Naive thymus-derived CD4-positive, alpha-beta T cell (primary cell): ENCODE measurements at regions not wholly inside any gene's neighbourhood (a gene's known extent, or its start where the extent isn't known, plus 50 kb on each side); places are given as distances from the start of the nearest gene placed in this dataset.

ENCODE experiments used
- ATAC-seq: fragments of 150-1000 bp; cut with Tn5 transposase; 2 replicates; pipeline ENCODE4 v1.10.0; 2021; ENCODE audit warnings: mild to moderate bottlenecking, moderate library complexity
- CTCF ChIA-PET: fragments of 350-600 bp; sonication (Branson Sonifier 250); formaldehyde crosslinking; loops from one replicate; lab custom pipeline; 2021; ENCODE audit warnings: antibody characterized with exemption; lab: Charles Lee
- POLR2A ChIA-PET: fragments of 350-600 bp; sonication (Branson Sonifier 250); formaldehyde crosslinking; loops from one replicate; lab custom pipeline; 2021; ENCODE audit warnings: antibody characterized with exemption, inconsistent platforms; lab: Charles Lee
- DNase-seq, 9 donors: peaks; one replicate each; pipeline versions ENCODE4 v3.0.0 to v3.0.0-alpha.2; 2020 to 2022; ENCODE audit warnings: mixed read lengths in 1 of 9
- H3K27ac ChIP-seq: one replicate; pipeline ENCODE4 v1.7.0; 2013; ENCODE audit warnings: mild to moderate bottlenecking, low read depth, low read length, moderate library complexity
- H3K27me3 ChIP-seq, 2 donors: one replicate each; pipeline ENCODE4 v1.7.0; 2013; ENCODE audit warnings: low read length in 2 of 2, mild to moderate bottlenecking in 2 of 2, moderate library complexity in 2 of 2; ENCODE audit not compliant: control insufficient read depth in 2 of 2, insufficient read depth in 2 of 2
- H3K36me3 ChIP-seq, 3 experiments: 1 replicate in 2 of 3; 2 replicates in 1 of 3; pipeline ENCODE4 v1.7.0; 2013; ENCODE audit warnings: low read length in 3 of 3, mild to moderate bottlenecking in 3 of 3, moderate library complexity in 1 of 3; ENCODE audit not compliant: insufficient read depth in 3 of 3, control insufficient read depth in 2 of 3
- H3K4me1 ChIP-seq, 2 donors: one replicate each; pipeline ENCODE4 v1.7.0; 2013; ENCODE audit warnings: low read length in 2 of 2, mild to moderate bottlenecking in 2 of 2, moderate library complexity in 1 of 2; ENCODE audit not compliant: control insufficient read depth in 2 of 2, insufficient read depth in 2 of 2
- H3K4me3 ChIP-seq: 2 replicates; pipeline ENCODE4 v1.7.0; 2013; ENCODE audit warnings: mild to moderate bottlenecking, low read length
- H3K9me3 ChIP-seq, 3 experiments: 1 replicate in 2 of 3; 2 replicates in 1 of 3; pipeline ENCODE4 v1.7.0; 2013; ENCODE audit warnings: low read length in 3 of 3; ENCODE audit not compliant: control insufficient read depth in 2 of 3
- H3K27ac Mint-ChIP-seq, 9 donors: one replicate each; pipeline ENCODE4 v1.8.0; 2020 to 2022; ENCODE audit warnings: mixed read lengths in 9 of 9, mild to moderate bottlenecking in 8 of 9, moderate library complexity in 5 of 9, inconsistent platforms in 2 of 9
- H3K27me3 Mint-ChIP-seq, 5 donors: one replicate each; pipeline ENCODE4 v1.8.0; 2021 to 2022; ENCODE audit warnings: mixed read lengths in 5 of 5, mild to moderate bottlenecking in 1 of 5
- H3K36me3 Mint-ChIP-seq, 5 donors: one replicate each; pipeline ENCODE4 v1.8.0; 2020 to 2022; ENCODE audit warnings: mixed read lengths in 5 of 5, mild to moderate bottlenecking in 3 of 5, inconsistent platforms in 1 of 5
- H3K4me1 Mint-ChIP-seq, 7 donors: one replicate each; pipeline ENCODE4 v1.8.0; 2020 to 2022; ENCODE audit warnings: mixed read lengths in 7 of 7, mild to moderate bottlenecking in 3 of 7, inconsistent platforms in 1 of 7
- H3K4me3 Mint-ChIP-seq, 10 donors: one replicate each; pipeline ENCODE4 v1.8.0; 2020 to 2022; ENCODE audit warnings: mild to moderate bottlenecking in 10 of 10, mixed read lengths in 10 of 10, moderate library complexity in 6 of 10, inconsistent platforms in 2 of 10
- H3K9me3 Mint-ChIP-seq, 11 donors: one replicate each; pipeline ENCODE4 v1.8.0; 2020 to 2022; ENCODE audit warnings: mixed read lengths in 11 of 11, mild to moderate bottlenecking in 4 of 11, inconsistent platforms in 1 of 11, moderate library complexity in 1 of 11
- intact Hi-C, 2 donors: fragments of 100-400 bp; cut with micrococcal nuclease; formaldehyde crosslinking; loops; one replicate each; pipeline ENCODE4 v1.15.1; 2023

- ChIA-PET CTCF (no interaction called here), POLR2A (no interaction called here)
- H3K9me3 Mint-ChIP-seq = peaks cover 0 to 5% (median 0%) of the 10 kb centered on the region in 11 donors
- Histone ChIP-seq H3K36me3 (no peaks in the 10 kb centered on the region), H3K27me3 (no peaks in the 10 kb centered on the region), H3K4me1 (no peaks in the 10 kb centered on the region), H3K4me3 (no peak overlapping the region), H3K9me3 (no peaks in the 10 kb centered on the region), H3K27ac (no peak overlapping the region)
- DNase-seq = no peak
- no peak overlapping the region for H3K27ac Mint-ChIP-seq
- intact Hi-C loops = no loop called here
- no peak for ATAC-seq
- no peak overlapping the region for H3K4me3 Mint-ChIP-seq
- H3K27me3 Mint-ChIP-seq = no peaks in the 10 kb centered on the region
- no peaks in the 10 kb centered on the region for H3K36me3 Mint-ChIP-seq
- no peaks in the 10 kb centered on the region for H3K4me1 Mint-ChIP-seq
Measured at GRCh38 chr2:146748046-146748445, 1096.8 kb upstream of the ACVR2A start.

GRCh38 chr2:146741260-146741659, 1103.6 kb upstream of the ACVR2A start:
- Histone ChIP-seq H3K36me3 (no peaks in the 10 kb centered on the region), H3K4me1 (no peaks in the 10 kb centered on the region), H3K4me3 (no peak overlapping the region), H3K27ac (no peak overlapping the region), H3K9me3 (no peaks in the 10 kb centered on the region), H3K27me3 (no peaks in the 10 kb centered on the region)
- DNase-seq (no peak), ATAC-seq (no peak)
- Mint-ChIP-seq H3K9me3 (peaks cover 0 to 1% (median 0%) of the 10 kb centered on the region in 11 donors), H3K36me3 (no peaks in the 10 kb centered on the region), H3K27me3 (no peaks in the 10 kb centered on the region), H3K4me1 (no peaks in the 10 kb centered on the region), H3K4me3 (no peak overlapping the region), H3K27ac (no peak overlapping the region)
- intact Hi-C loops = no loop called here
- CTCF ChIA-PET = no interaction called here
- POLR2A ChIA-PET = no interaction called here

DNA sequence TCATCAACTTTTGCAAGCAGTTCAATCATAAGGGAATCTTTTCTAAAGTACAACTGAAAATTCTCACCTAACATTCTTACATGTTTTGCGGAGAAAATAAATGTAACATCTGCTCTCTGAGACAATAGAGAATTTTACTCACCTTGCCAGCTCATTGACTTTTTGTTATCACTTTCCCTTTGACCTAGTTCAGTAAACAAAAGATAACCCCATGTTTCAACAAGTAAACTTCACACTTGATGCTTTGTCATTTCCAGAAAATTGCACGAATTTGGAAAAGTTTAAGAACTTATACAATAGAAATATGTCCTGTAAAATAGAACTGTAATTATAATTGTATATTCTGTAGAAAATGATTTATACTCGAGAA, 1110.0 kb upstream of the ACVR2A start:
- Mint-ChIP-seq H3K36me3 (no peaks in the 10 kb centered on the region), H3K27me3 (no peaks in the 10 kb centered on the region), H3K4me1 (no peaks in the 10 kb centered on the region), H3K27ac (no peak overlapping the region), H3K9me3 (peaks cover 0 to 1% (median 0%) of the 10 kb centered on the region in 11 donors), H3K4me3 (no peak overlapping the region)
- H3K4me3 ChIP-seq = no peak overlapping the region
- no peaks in the 10 kb centered on the region for H3K27me3 ChIP-seq
- H3K4me1 ChIP-seq = no peaks in the 10 kb centered on the region
- ChIA-PET POLR2A (no interaction called here), CTCF (no interaction called here)
- no peaks in the 10 kb centered on the region for H3K9me3 ChIP-seq
- intact Hi-C loops = no loop called here
- ATAC-seq = no peak
- no peaks in the 10 kb centered on the region for H3K36me3 ChIP-seq
- H3K27ac ChIP-seq = no peak overlapping the region
- DNase-seq = no peak

DNA sequence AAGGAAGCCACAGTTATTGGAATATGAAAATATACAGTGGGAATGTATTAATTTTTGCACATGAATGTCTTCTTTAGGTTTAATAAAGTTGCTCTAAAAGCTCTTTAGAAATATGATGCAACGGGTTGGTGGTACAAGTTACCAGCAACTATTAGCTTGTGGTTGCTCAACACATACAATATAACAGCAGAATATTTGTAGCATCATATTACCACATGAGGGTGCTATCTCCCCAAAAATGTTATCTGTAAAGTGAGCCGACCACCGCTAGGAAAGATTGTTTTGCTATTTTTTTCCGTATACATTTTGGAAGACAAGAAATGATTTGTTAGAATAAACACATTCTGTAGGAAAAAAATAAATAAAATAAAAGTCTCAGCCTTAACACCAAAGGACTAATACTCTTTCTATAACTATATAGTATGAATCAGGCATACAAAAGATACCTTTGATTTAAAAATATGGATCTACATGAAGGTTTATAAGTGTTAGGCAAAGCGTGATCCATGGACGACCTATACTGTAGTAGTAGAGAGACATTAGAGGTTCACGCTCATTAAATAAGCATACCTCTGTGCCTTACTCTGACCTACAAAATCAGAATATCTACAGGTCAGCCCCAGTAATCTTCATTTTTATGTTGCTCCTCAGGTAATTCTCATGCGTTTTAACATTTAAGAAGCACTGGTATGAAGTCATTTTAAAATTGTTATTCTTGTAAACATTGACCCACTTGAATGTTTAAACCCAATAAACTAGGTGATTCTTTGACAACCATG, 1110.6 kb upstream of the ACVR2A start:
- no peak for ATAC-seq
- Mint-ChIP-seq H3K4me3 (no peak overlapping the region), H3K36me3 (no peaks in the 10 kb centered on the region), H3K27ac (no peak overlapping the region), H3K9me3 (peaks cover 0 to 1% (median 0%) of the 10 kb centered on the region in 11 donors), H3K27me3 (no peaks in the 10 kb centered on the region), H3K4me1 (no peaks in the 10 kb centered on the region)
- CTCF ChIA-PET = no interaction called here
- Histone ChIP-seq H3K27ac (no peak overlapping the region), H3K4me3 (no peak overlapping the region), H3K27me3 (no peaks in the 10 kb centered on the region), H3K4me1 (no peaks in the 10 kb centered on the region), H3K36me3 (no peaks in the 10 kb centered on the region), H3K9me3 (no peaks in the 10 kb centered on the region)
- intact Hi-C loops = no loop called here
- DNase-seq = no peak
- POLR2A ChIA-PET = no interaction called here

DNA sequence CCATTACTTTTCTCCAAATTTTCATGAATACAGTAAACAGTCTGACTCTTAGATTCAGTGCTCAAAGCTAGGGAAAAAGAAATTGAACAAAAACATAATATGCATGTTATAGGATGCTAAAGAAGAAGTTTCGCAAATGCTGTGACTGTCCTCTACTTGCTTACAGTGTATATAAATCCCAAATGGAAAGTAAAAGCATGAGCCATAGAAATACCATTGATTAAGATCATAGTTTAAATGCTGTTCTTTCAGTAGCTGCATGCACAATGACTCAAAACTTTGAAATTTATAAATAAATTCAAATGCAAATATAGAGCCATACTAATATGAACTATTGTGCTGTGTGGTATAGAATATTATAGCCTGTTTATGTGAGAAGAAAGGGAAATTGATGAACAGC, 1113.9 kb upstream of the ACVR2A start:
- Mint-ChIP-seq H3K27ac (no peak overlapping the region), H3K9me3 (no peaks in the 10 kb centered on the region), H3K4me1 (peaks cover 0 to 2% (median 0%) of the 10 kb centered on the region in 7 donors), H3K4me3 (no peak overlapping the region), H3K27me3 (no peaks in the 10 kb centered on the region), H3K36me3 (no peaks in the 10 kb centered on the region)
- Histone ChIP-seq H3K9me3 (no peaks in the 10 kb centered on the region), H3K4me1 (no peaks in the 10 kb centered on the region), H3K4me3 (no peak overlapping the region), H3K36me3 (no peaks in the 10 kb centered on the region), H3K27me3 (no peaks in the 10 kb centered on the region), H3K27ac (no peak overlapping the region)
- CTCF ChIA-PET = no interaction called here
- ATAC-seq (no peak), DNase-seq (no peak)
- POLR2A ChIA-PET = no interaction called here
- intact Hi-C loops = no loop called here

- no peak for ATAC-seq
- H3K27me3 Mint-ChIP-seq = no peaks in the 10 kb centered on the region
- no peak for DNase-seq
- no peak overlapping the region for H3K4me3 Mint-ChIP-seq
- Histone ChIP-seq H3K4me1 (no peaks in the 10 kb centered on the region), H3K36me3 (no peaks in the 10 kb centered on the region), H3K4me3 (no peak overlapping the region), H3K27me3 (no peaks in the 10 kb centered on the region), H3K9me3 (peaks cover 0 to 9% (median 0%) of the 10 kb centered on the region in 3 experiments), H3K27ac (no peak overlapping the region)
- ChIA-PET CTCF (no interaction called here), POLR2A (no interaction called here)
- no peaks in the 10 kb centered on the region for H3K36me3 Mint-ChIP-seq
- intact Hi-C loops = no loop called here
- H3K27ac Mint-ChIP-seq = no peak overlapping the region
- peaks cover 0 to 11% (median 4%) of the 10 kb centered on the region in 11 donors for H3K9me3 Mint-ChIP-seq
- H3K4me1 Mint-ChIP-seq = no peaks in the 10 kb centered on the region
Measured at GRCh38 chr2:146721486-146721885, 1123.3 kb upstream of the ACVR2A start.

DNA sequence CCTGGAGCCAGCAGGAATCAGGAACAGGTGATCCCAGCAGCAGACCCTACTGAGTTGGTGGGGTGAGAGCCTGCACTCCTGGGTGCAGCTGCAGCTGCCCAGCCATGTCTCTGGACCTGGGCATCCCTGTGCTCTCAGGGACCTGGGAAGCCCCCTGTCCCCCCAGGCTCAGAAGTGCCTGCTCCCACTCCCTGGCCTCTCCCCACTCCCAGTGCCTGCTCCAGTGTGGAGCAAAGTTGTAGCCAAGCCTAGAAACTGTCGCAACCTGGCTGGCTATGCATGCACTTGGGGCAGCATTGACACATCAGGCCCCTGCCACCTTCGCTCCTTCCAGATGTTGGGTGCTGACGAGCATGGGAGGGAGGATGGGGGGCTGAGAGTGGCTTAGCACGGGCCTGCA, 1124.7 kb upstream of the ACVR2A start:
- H3K27ac Mint-ChIP-seq = no peak overlapping the region
- no peaks in the 10 kb centered on the region for H3K27me3 Mint-ChIP-seq
- no peaks in the 10 kb centered on the region for H3K36me3 Mint-ChIP-seq
- H3K4me3 Mint-ChIP-seq = no peak overlapping the region
- H3K4me1 ChIP-seq = no peaks in the 10 kb centered on the region
- no peak for ATAC-seq
- peaks cover 0 to 11% (median 4%) of the 10 kb centered on the region in 11 donors for H3K9me3 Mint-ChIP-seq
- no peak overlapping the region for H3K4me3 ChIP-seq
- no peaks in the 10 kb centered on the region for H3K36me3 ChIP-seq
- no peak overlapping the region for H3K27ac ChIP-seq
- ChIA-PET POLR2A (no interaction called here), CTCF (no interaction called here)
- no peaks in the 10 kb centered on the region for H3K4me1 Mint-ChIP-seq
- intact Hi-C loops = no loop called here
- no peak for DNase-seq
- no peaks in the 10 kb centered on the region for H3K27me3 ChIP-seq
- peaks cover 0 to 9% (median 0%) of the 10 kb centered on the region in 3 experiments for H3K9me3 ChIP-seq
